B cell (primary cell): ENCODE measurements at regions not wholly inside any gene's neighbourhood (a gene's known extent, or its start where the extent isn't known, plus 50 kb on each side); places are given as distances from the start of the nearest gene placed in this dataset.

Source experiments
- ATAC-seq: fragments of 200-7000 bp; cut with Tn5 transposase; one replicate; pipeline ENCODE4 v1.10.0; 2021; ENCODE audit warnings: low read depth, mild to moderate bottlenecking, moderate number of reproducible peaks, moderate library complexity
- CTCF ChIA-PET: fragments of 350-600 bp; sonication (Branson Sonifier 250); formaldehyde crosslinking; loops from one replicate; lab custom pipeline; 2021; ENCODE audit warnings: antibody characterized with exemption, inconsistent platforms; lab: Charles Lee
- POLR2A ChIA-PET: fragments of 350-600 bp; sonication (Branson Sonifier 250); formaldehyde crosslinking; loops from one replicate; lab custom pipeline; 2021; ENCODE audit warnings: antibody characterized with exemption; lab: Charles Lee
- DNase-seq: peaks from one replicate; pipeline ENCODE4 v3.0.0; 2013
- H2AFZ ChIP-seq: 2 replicates; pipeline ENCODE4 v1.6.1; 2012; ENCODE audit warnings: mild to moderate bottlenecking, low read depth, low read length; ENCODE audit not compliant: insufficient read depth, poor library complexity, severe bottlenecking
- H3K27ac ChIP-seq, 2 donors: 1 replicate in 1 of 2; 2 replicates in 1 of 2; pipeline ENCODE4 v1.5.1; 2012 to 2013; ENCODE audit warnings: low read length in 2 of 2, mild to moderate bottlenecking in 2 of 2, moderate library complexity in 1 of 2
- H3K27me3 ChIP-seq, 4 experiments: fragments of 200-600 bp in 1 of 4; sonication (generic) in 1 of 4; replicated peaks in 1 of 4; 1 replicate in 2 of 4; 2 replicates in 2 of 4; pipeline versions ENCODE4 v1.6.1 to v1.7.0; 2013 to 2016; ENCODE audit warnings: low read length in 3 of 4, mild to moderate bottlenecking in 2 of 4, mixed read lengths in 1 of 4, moderate library complexity in 1 of 4; ENCODE audit not compliant: insufficient read depth in 4 of 4, control insufficient read depth in 3 of 4; ENCODE audit errors: control extremely low read depth in 1 of 4
- H3K36me3 ChIP-seq, 2 experiments: replicated peaks in 1 of 2; 1 replicate in 1 of 2; 2 replicates in 1 of 2; pipeline versions ENCODE4 v1.6.1 to v1.7.1; 2013; ENCODE audit warnings: low read length in 1 of 2; ENCODE audit not compliant: insufficient read depth in 2 of 2, control insufficient read depth in 1 of 2; ENCODE audit errors: control extremely low read depth in 1 of 2, extremely low read depth in 1 of 2
- H3K4me1 ChIP-seq, 2 donors: fragments of 200-600 bp in 1 of 2; sonication (generic) in 1 of 2; 1 replicate in 1 of 2; 2 replicates in 1 of 2; pipeline versions ENCODE4 v1.5.1 to v1.6.1; 2013 to 2017; ENCODE audit warnings: low read length in 2 of 2; ENCODE audit not compliant: control insufficient read depth in 2 of 2, insufficient read depth in 2 of 2
- H3K4me2 ChIP-seq: replicated peaks from 2 replicates; pipeline ENCODE3; 2012; ENCODE audit warnings: mild to moderate bottlenecking, low read depth, low read length; ENCODE audit not compliant: poor library complexity, severe bottlenecking
- H3K4me3 ChIP-seq, 5 experiments: fragments of 200-600 bp in 1 of 5; sonication (generic) in 1 of 5; 1 replicate in 3 of 5; 2 replicates in 2 of 5; pipeline versions ENCODE4 v1.5.1 to v1.7.0; 2011 to 2016; ENCODE audit warnings: low read length in 4 of 5, mild to moderate bottlenecking in 4 of 5, low read depth in 2 of 5, control low read depth in 1 of 5, moderate library complexity in 1 of 5; ENCODE audit not compliant: insufficient read depth in 1 of 5; ENCODE audit errors: control extremely low read depth in 1 of 5, extremely low read depth in 1 of 5
- H3K79me2 ChIP-seq: fragments of 200-600 bp; sonication (generic); one replicate; pipeline ENCODE4 v1.6.0; 2016; ENCODE audit warnings: low read length; ENCODE audit not compliant: control insufficient read depth, insufficient read depth
- H3K9ac ChIP-seq: fragments of 200-600 bp; sonication (generic); 2 replicates; pipeline ENCODE4 v1.6.1; 2017; ENCODE audit warnings: mild to moderate bottlenecking, low read length, moderate library complexity
- H3K9me3 ChIP-seq, 3 donors: one replicate each; pipeline versions ENCODE4 v1.6.1 to v1.7.1; 2013; ENCODE audit warnings: low read length in 2 of 3; ENCODE audit not compliant: control insufficient read depth in 2 of 3, insufficient read depth in 1 of 3; ENCODE audit errors: control extremely low read depth in 1 of 3
- H4K20me1 ChIP-seq: 2 replicates; pipeline ENCODE4 v1.6.0; 2012; ENCODE audit warnings: mild to moderate bottlenecking, low read length; ENCODE audit not compliant: insufficient read depth, control insufficient read depth, poor library complexity, severe bottlenecking
- H3K27ac Mint-ChIP-seq: one replicate; pipeline ENCODE4 v1.8.0; 2021; ENCODE audit warnings: mixed read lengths
- H3K27me3 Mint-ChIP-seq: one replicate; pipeline ENCODE4 v1.8.0; 2021; ENCODE audit warnings: mixed read lengths
- H3K4me1 Mint-ChIP-seq: one replicate; pipeline ENCODE4 v1.8.0; 2021; ENCODE audit warnings: mixed read lengths
- H3K4me3 Mint-ChIP-seq: one replicate; pipeline ENCODE4 v1.8.0; 2021; ENCODE audit warnings: mixed read lengths
- H3K9me3 Mint-ChIP-seq: one replicate; pipeline ENCODE4 v1.8.0; 2022; ENCODE audit warnings: mixed read lengths; ENCODE audit not compliant: insufficient read depth
- CTCF ChIP-seq: fragments of 200-600 bp; IDR thresholded peaks from one replicate; pipeline ENCODE4 v1.8.0; 2022; ENCODE audit warnings: antibody characterized with exemption, mild to moderate bottlenecking
- EZH2 ChIP-seq: IDR thresholded peaks from 2 replicates; pipeline ENCODE4 v1.6.1; 2012; ENCODE audit warnings: borderline replicate concordance, low read depth, mild to moderate bottlenecking, moderate library complexity, low read length; ENCODE audit not compliant: insufficient read depth, poor library complexity, severe bottlenecking
- WGBS: methylation state at CpG from one replicate; pipeline ENCODE4 v1.1.5; 2013; ENCODE audit warnings: missing lambda C conversion rate; ENCODE audit not compliant: insufficient coverage; 5-methylcytosine and 5-hydroxymethylcytosine counted together
- intact Hi-C: fragments of 100-400 bp; cut with micrococcal nuclease; formaldehyde crosslinking; loops from one replicate; pipeline ENCODE4 v1.10.0; 2022

DNA sequence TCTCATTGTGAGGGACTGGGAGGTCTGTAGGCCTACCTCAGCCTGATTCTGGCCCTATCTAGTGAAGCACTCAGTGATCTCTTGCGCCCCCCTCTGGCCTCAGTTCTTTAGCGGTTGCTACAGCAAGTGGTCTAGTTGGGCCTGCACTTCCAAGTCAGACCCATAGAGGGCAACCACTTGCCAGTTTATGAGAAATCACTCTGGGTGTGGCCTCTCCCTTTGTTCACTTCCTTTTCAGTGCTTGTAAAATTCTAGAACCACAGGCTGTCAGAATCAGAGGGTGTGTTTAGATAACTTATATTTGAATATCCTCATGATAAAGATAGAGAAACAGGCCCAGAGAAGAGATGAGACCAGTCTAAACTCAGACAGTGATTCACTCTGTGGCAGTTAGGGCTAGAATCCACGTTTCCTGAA lies 60.9 kb upstream of the LAS1L start:
- 20% methylated on average over 1 of the region's 3 CpGs for WGBS
- peak; percentile 90 for ATAC-seq
- H3K4me1 ChIP-seq = peaks cover 42 to 45% of the 10 kb centered on the region in 2 donors
- H3K9me3 ChIP-seq = no peaks in the 10 kb centered on the region
- peak overlapping the region; percentile 90 to 93 for H3K27ac ChIP-seq
- H3K36me3 ChIP-seq = no peaks in the 10 kb centered on the region
- intact Hi-C loops = loop anchor here (1.0 to 5.0 kb wide), 7 partner anchors 103 to 515 kb away; no protein-coding TSS in a partner anchor
- H3K79me2 ChIP-seq = peaks cover 8% of the 10 kb centered on the region
- Mint-ChIP-seq H3K9me3 (no peaks in the 10 kb centered on the region), H3K27ac (peak overlapping the region; percentile 96), H3K27me3 (no peaks in the 10 kb centered on the region), H3K4me1 (peaks cover 39% of the 10 kb centered on the region), H3K4me3 (peak overlapping the region; percentile 84)
- TF ChIP-seq CTCF (peak; percentile 84), EZH2 (no peak)
- no peaks in the 10 kb centered on the region for H4K20me1 ChIP-seq
- CTCF ChIA-PET = interaction anchor here (0.8 to 3.6 kb wide), 5 partner anchors 73 to 428 kb away, joined by 3 to 23 read pairs (median 4); no protein-coding TSS in a partner anchor
- no peaks in the 10 kb centered on the region for H3K27me3 ChIP-seq
- H2AFZ ChIP-seq = peak overlapping the region; percentile 53
- peak overlapping the region; percentile 32 for H3K9ac ChIP-seq
- POLR2A ChIA-PET = interaction anchor here (1.3 kb wide), 2 partner anchors 72 to 103 kb away, joined by 4 to 6 read pairs; partner anchors contain the start of gene MSN
- peak overlapping the region in 2 of 5 experiments; percentile 9 to 25 for H3K4me3 ChIP-seq
- DNase-seq = peak; percentile 91
- H3K4me2 ChIP-seq = peak overlapping the region; percentile 53

GRCh38 chrX:65591206-65591605 lies 56.6 kb upstream of the LAS1L start:
- no peak overlapping the region for H2AFZ ChIP-seq
- CTCF ChIA-PET = interaction anchor here (0.5 kb wide), 1 partner anchor 1140 kb away, joined by 5 read pairs; no protein-coding TSS in a partner anchor
- peaks cover 11% of the 10 kb centered on the region for H3K4me1 Mint-ChIP-seq
- ATAC-seq (no peak), DNase-seq (no peak)
- TF ChIP-seq CTCF (no peak), EZH2 (no peak)
- H3K4me3 ChIP-seq = no peak overlapping the region
- no peak overlapping the region for H3K4me3 Mint-ChIP-seq
- no peak overlapping the region for H3K27ac ChIP-seq
- intact Hi-C loops = no loop called here
- no peaks in the 10 kb centered on the region for H4K20me1 ChIP-seq
- H3K36me3 ChIP-seq = no peaks in the 10 kb centered on the region
- H3K9ac ChIP-seq = no peak overlapping the region
- POLR2A ChIA-PET = no interaction called here
- no peaks in the 10 kb centered on the region for H3K79me2 ChIP-seq
- H3K27me3 Mint-ChIP-seq = no peaks in the 10 kb centered on the region
- no peaks in the 10 kb centered on the region for H3K9me3 Mint-ChIP-seq
- no peak overlapping the region for H3K27ac Mint-ChIP-seq
- H3K9me3 ChIP-seq = no peaks in the 10 kb centered on the region
- H3K27me3 ChIP-seq = no peaks in the 10 kb centered on the region
- 100% methylated on average over 1 of the region's 2 CpGs for WGBS
- H3K4me2 ChIP-seq = no peak overlapping the region
- H3K4me1 ChIP-seq = peaks cover 11 to 12% of the 10 kb centered on the region in 2 donors
